EL (cell line): ENCODE measurements at regions not wholly inside any gene's neighbourhood (a gene's known extent, or its start where the extent isn't known, plus 50 kb on each side); places are given as distances from the start of the nearest gene placed in this dataset.

Source experiments
- DNase-seq: peaks from one replicate; pipeline ENCODE4 v3.0.0-alpha.2; 2016

DNA sequence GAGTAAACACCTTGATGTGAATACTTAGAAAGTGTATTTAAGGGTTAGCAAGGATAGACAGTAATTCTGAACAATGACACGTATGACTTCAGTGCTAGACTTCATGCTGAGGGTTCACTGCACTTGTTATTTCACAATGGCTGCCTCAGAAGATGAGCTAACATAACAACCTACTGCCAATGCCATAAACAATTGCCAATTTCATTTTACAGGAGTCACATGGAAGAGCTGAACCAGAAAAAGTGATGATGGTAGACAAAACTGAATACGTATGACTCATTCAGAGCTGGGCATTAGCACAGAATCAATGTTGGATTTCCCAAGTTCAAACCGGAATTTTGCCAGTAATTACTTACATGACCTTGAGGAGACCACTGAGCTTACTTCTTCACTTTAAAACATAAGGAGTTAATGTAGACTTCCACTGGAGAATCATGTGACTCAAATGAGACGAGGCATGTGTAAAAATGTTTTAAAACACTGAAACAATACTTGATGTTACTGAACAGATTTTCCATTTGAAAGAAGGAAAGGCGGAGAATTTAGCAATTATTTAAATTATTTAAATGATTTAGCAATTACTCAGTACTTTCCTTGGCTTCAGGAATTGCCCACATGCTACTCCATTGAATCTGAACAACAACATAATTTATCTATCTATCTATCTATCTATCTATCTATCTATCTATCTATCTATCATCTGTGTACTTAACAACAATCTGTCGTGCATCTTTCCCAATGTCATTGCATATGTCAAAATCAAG is 868.5 kb upstream of the SLIT2 start:
- DNase-seq: peak; percentile 41

- DNase-seq: peak; percentile 74
Observed at GRCh38 chr4:19381068-19381467, 870.6 kb upstream of the SLIT2 start.

- peak; percentile 44 for DNase-seq
Observed at GRCh38 chr4:19380600-19380999, 871.1 kb upstream of the SLIT2 start.

GRCh38 chr4:19379191-19379708 is 872.5 kb upstream of the SLIT2 start:
- no peak for DNase-seq

GRCh38 chr4:19375931-19376330 is 875.8 kb upstream of the SLIT2 start:
- no peak for DNase-seq

GRCh38 chr4:19375136-19375804 is 876.4 kb upstream of the SLIT2 start:
- no peak for DNase-seq

DNA sequence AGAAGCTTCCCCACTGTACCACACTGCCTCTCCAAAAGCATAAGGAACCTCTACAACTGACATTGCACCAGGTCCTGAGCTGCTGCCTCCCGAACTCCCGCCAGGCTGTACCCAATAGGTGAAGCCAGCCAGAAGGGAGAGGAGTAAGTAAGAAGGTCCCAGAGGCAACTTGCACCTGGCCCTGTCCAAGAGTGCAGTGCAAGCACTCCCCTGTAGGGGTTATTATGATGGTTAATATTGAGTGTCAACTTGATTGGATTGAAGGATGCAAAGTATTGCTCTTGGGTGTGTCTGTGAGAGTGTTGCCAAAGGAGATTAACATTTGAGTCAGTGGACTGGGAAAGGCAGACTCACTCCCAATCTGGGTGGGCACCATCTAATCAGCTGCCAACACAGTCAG is 879.3 kb upstream of the SLIT2 start:
- no peak for DNase-seq

- no peak for DNase-seq
Observed at GRCh38 chr4:19368800-19369199, 882.9 kb upstream of the SLIT2 start.

GRCh38 chr4:19366916-19367315 is 884.8 kb upstream of the SLIT2 start:
- no peak for DNase-seq

DNA sequence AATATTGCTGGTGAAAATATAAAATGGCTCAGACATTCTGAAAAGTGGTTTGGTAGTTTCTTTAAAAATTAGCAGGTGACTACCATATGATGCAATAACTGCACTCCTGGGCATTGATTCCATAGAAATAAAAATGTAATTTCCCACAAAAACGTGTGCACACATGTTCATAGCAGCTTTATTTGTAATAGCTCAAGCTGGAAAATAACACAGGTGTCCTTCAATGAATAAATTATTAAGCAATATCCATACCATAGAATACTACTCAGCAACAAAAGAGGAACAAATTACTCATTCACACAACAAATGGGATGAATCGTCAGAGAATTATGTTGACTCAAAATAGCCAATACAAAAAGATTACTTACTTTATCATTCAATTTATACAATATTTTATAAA is 893.7 kb upstream of the SLIT2 start:
- DNase-seq: peak; percentile 34

DNA sequence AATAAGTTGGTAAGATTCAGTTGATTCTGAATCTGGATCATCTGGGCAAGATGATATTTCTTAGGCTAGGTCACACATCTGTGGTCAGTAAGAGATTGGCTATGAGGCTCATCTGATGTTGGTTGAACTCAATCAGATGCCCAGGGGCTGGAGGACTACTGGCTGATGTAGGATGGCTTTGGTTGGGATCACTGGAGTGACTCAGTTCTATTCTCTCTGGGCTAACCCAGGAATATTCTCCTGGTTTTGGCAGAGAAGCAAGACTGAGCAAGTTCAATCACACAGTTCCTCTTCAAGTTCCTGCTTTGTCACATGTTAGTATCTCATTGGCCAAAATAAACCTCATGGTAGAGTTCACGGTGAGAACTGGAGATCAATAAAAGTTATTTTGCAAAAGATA is 902.3 kb upstream of the SLIT2 start:
- no peak for DNase-seq

DNA sequence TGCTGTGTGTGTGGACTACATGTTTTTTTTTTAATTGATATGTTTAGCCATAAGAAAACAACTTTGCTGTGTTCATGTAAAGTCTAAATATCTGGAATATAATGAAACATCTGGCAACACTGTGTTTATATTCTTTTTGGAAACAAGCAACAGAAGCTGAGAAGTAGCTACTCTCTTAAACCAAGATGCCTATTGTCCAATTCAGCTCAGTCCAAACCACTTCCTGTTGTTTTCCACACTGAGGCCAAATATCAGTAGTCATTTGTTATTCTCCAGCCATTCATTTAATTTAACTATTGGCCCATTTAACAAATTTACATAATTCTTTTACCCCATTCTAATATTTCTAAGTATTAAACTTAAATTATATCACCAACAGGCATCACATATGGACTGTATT is 903.0 kb upstream of the SLIT2 start:
- no peak for DNase-seq

DNA sequence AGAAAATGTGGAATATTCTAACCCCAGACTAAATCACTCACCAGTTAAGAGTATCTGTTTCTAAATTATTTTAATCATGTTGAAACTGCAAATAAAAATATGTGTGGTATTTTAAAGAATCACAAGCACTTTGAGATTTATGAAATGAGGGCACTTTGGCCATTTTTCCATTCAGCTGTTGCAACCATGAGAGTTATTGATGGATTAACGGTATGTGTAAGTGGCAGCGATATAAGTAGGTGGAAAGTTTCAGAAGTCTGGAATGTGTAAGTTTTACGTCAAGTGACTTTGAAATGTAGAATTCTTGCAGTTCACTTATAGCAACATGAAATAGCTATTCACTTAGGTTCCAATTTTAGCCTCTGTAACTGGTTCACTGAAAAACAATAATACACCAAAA is 905.1 kb upstream of the SLIT2 start:
- no peak for DNase-seq

DNA sequence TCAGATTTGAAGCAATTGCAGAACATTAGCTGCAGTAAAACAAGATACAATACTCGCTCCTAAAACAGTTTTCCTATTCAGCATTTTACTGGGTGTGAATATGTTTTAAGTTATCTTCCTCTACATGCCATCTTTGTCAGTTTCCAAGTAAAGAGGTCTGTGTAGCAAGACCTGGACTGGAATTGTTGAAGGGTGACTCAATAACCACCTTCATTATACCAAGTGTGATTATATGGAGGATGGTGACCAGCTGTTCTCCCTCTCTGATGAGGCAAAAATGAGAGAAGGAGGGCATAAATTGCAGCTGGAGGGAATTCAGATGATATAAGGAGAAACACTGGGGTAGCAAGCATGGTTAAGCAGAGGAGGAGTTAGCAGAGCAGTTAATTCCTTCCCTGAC is 922.1 kb upstream of the SLIT2 start:
- DNase-seq: peak; percentile 32

- no peak for DNase-seq
Observed at GRCh38 chr4:19329077-19329476, 922.6 kb upstream of the SLIT2 start.

GRCh38 chr4:19327364-19327763 is 924.3 kb upstream of the SLIT2 start:
- peak; percentile 39 for DNase-seq

DNA sequence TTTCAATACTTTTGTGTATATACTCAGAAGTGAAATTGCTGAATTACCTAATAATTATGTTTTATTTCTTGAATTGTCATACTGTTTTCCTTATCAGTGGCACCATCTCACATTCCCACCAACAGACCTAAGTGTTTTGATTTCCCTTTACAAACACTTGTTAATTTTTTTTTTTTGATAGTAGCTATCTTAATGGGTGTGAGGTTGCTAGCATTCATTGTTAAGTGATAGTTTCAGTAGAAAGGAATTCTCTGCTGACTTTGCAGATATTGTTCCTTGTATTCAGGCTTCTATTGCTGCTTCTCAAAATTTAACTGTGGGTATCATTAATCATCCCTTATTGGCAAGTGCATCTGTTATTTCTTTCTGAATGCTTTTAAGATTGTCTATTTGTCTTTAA is 927.5 kb upstream of the SLIT2 start:
- no peak for DNase-seq

DNA sequence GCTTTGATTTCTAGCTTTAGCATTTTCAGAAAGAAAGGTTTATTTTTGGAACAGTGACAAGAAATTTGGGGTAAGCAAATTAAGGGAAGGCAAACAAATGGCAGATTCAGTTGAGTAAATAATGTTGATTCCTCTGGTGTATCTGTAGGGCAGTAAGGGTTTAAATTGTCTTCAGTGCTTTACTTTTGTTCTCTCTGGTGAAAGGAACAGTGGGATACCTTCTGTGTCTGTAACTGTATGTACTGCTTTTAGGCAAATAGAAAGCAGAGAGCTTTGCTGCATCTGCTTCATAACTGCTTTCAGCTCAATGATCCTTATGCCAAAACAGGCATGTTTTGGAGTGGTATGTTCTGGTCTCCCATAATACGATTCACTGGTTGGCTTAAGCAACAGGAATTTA is 932.1 kb upstream of the SLIT2 start:
- no peak for DNase-seq

DNA sequence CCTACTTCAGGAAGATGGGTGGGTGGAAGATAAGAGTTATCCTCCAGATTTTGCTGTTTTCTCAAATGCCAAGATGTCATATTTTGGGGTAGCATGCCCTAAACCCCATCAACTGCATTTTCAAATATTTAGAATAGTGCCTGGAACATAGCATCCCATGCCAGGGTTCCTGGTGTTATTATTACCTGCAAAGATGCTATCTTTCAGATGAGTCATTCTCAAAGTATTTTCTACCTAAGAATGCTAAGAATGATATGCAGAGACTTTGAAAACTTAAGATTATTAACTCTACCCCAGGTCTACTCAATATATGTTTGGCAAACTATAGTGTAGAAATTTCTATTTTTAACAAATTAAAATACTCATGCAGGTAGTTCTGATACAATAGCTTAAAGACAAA is 934.3 kb upstream of the SLIT2 start:
- DNase-seq: no peak

- no peak for DNase-seq
Observed at GRCh38 chr4:19314116-19314515, 937.6 kb upstream of the SLIT2 start.

DNA sequence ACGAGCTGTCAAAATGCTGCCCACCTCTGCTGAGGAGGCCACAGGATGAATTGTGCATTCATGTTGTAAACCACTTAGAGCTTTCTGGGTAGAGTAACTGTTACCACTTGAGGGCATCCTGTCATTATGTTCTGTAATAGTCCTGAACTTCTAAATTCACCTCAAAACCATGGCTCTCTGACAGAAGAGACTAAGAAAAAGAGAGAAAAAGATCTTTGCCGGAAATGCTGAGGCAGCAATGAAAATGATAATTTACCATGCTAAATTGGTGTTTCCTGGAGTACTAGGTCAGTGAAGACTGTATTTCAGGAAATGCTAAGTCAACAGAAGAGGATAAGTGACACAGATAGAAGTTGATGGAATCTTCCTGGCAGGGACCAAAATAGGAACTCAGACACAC is 942.3 kb upstream of the SLIT2 start:
- peak; percentile 65 for DNase-seq

GRCh38 chr4:19304028-19304427 is 947.7 kb upstream of the SLIT2 start:
- DNase-seq: no peak

GRCh38 chr4:19301527-19301926 is 950.2 kb upstream of the SLIT2 start:
- DNase-seq: peak; percentile 31

DNA sequence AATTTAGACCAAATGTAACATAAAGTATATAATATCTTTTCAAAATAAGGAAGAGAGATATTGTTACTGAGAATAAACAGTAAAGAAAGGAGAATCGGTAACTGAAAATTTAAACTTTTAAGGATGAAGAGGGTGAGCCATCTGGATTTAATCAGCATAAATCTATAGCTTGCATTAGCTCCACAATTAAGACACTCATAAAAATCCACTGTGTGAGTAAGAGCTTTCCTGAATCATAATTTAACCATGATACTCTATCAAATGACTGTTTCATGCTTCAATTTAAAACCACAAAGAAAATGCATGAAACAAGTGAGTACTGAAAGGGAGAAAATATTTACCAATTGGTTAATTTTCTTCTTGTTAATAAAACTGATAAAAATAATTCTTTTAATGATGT is 951.5 kb upstream of the SLIT2 start:
- DNase-seq: peak; percentile 72

DNA sequence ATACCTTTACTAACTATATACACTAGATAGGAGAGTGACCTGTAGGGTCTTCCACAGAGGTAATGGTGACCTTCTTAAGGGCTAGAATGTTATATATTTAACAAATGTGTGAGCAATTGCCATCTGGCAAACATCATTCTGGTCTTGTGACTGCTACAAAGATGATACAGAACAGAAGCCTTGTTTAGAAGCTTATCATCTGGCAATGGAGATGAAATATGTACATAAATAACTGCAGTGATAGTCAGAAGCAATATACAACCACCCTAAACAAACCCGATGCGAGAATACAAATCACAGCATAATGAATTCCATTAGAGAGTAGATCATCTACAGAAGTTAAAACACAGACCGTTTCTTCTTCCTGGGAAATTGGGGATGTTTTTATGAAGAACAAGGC is 952.7 kb upstream of the SLIT2 start:
- peak; percentile 73 for DNase-seq
